ENCODE measurements at regions not wholly inside any gene's neighbourhood (a gene's known extent, or its start where the extent isn't known, plus 50 kb on each side); places are given as distances from the start of the nearest gene placed in this dataset.
"Not testable (repeated sequence)": the region's sequence is repeated elsewhere in the genome, so short reads cannot be mapped to it uniquely, and the experiment has no call there.

- H3K4me2 ChIP-seq (replicated peaks; ENCODE audit: extremely low read depth, low read length, poor library complexity, severe bottlenecking), result no peak overlapping the region
- H3K4me3 ChIP-seq (replicated peaks in 1 of 3; ENCODE audit: low read depth in 2 of 3, low read length in 3 of 3), result no peak overlapping the region
- no peaks in the 10 kb centered on the region for H3K9me3 ChIP-seq (replicated peaks in 1 of 2; ENCODE audit: control insufficient read depth in 1 of 2, insufficient read depth in 1 of 2, low read length in 2 of 2)
- H3K9ac ChIP-seq (ENCODE audit: insufficient read depth, low read length, poor library complexity, severe bottlenecking), result no peak overlapping the region
- H3K27ac Mint-ChIP-seq, result no peak overlapping the region
- no peak overlapping the region for H2AFZ ChIP-seq (ENCODE audit: insufficient read depth, low read depth, low read length, poor library complexity, severe bottlenecking)
- no peak overlapping the region for H3K27ac ChIP-seq (ENCODE audit: low read depth in 1 of 2, low read length in 2 of 2)
- H3K79me2 ChIP-seq (ENCODE audit: insufficient read depth, low read length), result no peaks in the 10 kb centered on the region
- intact Hi-C loops (cut with micrococcal nuclease), result no loop called here
- TF ChIP-seq CTCF (IDR thresholded peaks at IDR 0.05), result no peak
- WGBS (ENCODE audit: insufficient coverage), result 80% methylated on average over 1 of the region's 2 CpGs
- H3K27me3 Mint-ChIP-seq (ENCODE audit: low read depth in 3 of 3), result peaks cover 0 to 6% (median 1%) of the 10 kb centered on the region in 3 donors
- no peaks in the 10 kb centered on the region for H3K36me3 Mint-ChIP-seq
- H4K20me1 ChIP-seq (ENCODE audit: insufficient read depth, low read length), result no peaks in the 10 kb centered on the region
- H3K27me3 ChIP-seq (ENCODE audit: control insufficient read depth in 2 of 2, insufficient read depth in 2 of 2, low read length in 2 of 2), result no peaks in the 10 kb centered on the region
- H3K36me3 ChIP-seq (replicated peaks in 1 of 2; ENCODE audit: control insufficient read depth in 1 of 2, insufficient read depth in 2 of 2, low read length in 2 of 2), result no peaks in the 10 kb centered on the region
- peaks cover 4 to 9% of the 10 kb centered on the region in 2 donors for H3K4me1 ChIP-seq (ENCODE audit: control insufficient read depth in 1 of 2, insufficient read depth in 2 of 2, low read length in 2 of 2)
- H3K4me1 Mint-ChIP-seq, result peaks cover 13% of the 10 kb centered on the region
- DNase-seq, result no peak
- no peak overlapping the region for H3K4me3 Mint-ChIP-seq
- peaks cover 0 to 5% (median 0%) of the 10 kb centered on the region in 7 donors for H3K9me3 Mint-ChIP-seq
Measured at GRCh38 chr4:82241534-82241933, 132.3 kb downstream of the HNRNPD start.

GRCh38 chr4:82240410-82240809, 133.4 kb downstream of the HNRNPD start:
- H3K27ac ChIP-seq (ENCODE audit: low read depth in 1 of 2, low read length in 2 of 2), result no peak overlapping the region
- Mint-ChIP-seq H3K4me1 (peaks cover 9% of the 10 kb centered on the region), H3K27ac (no peak overlapping the region), H3K36me3 (no peaks in the 10 kb centered on the region), H3K4me3 (no peak overlapping the region), H3K9me3 (peaks cover 0 to 5% (median 0%) of the 10 kb centered on the region in 7 donors), H3K27me3 (ENCODE audit: low read depth in 3 of 3) (peaks cover 0 to 6% (median 1%) of the 10 kb centered on the region in 3 donors)
- H3K4me2 ChIP-seq (replicated peaks; ENCODE audit: extremely low read depth, low read length, poor library complexity, severe bottlenecking), result no peak overlapping the region
- TF ChIP-seq CTCF (IDR thresholded peaks at IDR 0.05), result no peak
- DNase-seq, result no peak
- H3K27me3 ChIP-seq (ENCODE audit: control insufficient read depth in 2 of 2, insufficient read depth in 2 of 2, low read length in 2 of 2), result no peaks in the 10 kb centered on the region
- no peak overlapping the region for H3K9ac ChIP-seq (ENCODE audit: insufficient read depth, low read length, poor library complexity, severe bottlenecking)
- no peaks in the 10 kb centered on the region for H3K36me3 ChIP-seq (replicated peaks in 1 of 2; ENCODE audit: control insufficient read depth in 1 of 2, insufficient read depth in 2 of 2, low read length in 2 of 2)
- H3K4me1 ChIP-seq (ENCODE audit: control insufficient read depth in 1 of 2, insufficient read depth in 2 of 2, low read length in 2 of 2), result peaks cover 4 to 9% of the 10 kb centered on the region in 2 donors
- intact Hi-C loops (cut with micrococcal nuclease), result no loop called here
- H3K9me3 ChIP-seq (replicated peaks in 1 of 2; ENCODE audit: control insufficient read depth in 1 of 2, insufficient read depth in 1 of 2, low read length in 2 of 2), result no peaks in the 10 kb centered on the region
- H4K20me1 ChIP-seq (ENCODE audit: insufficient read depth, low read length), result no peaks in the 10 kb centered on the region
- WGBS (ENCODE audit: insufficient coverage), result 98% methylated on average over 6 of the region's 7 CpGs
- no peaks in the 10 kb centered on the region for H3K79me2 ChIP-seq (ENCODE audit: insufficient read depth, low read length)
- no peak overlapping the region for H3K4me3 ChIP-seq (replicated peaks in 1 of 3; ENCODE audit: low read depth in 2 of 3, low read length in 3 of 3)
- no peak overlapping the region for H2AFZ ChIP-seq (ENCODE audit: insufficient read depth, low read depth, low read length, poor library complexity, severe bottlenecking)

- H3K27me3 Mint-ChIP-seq (ENCODE audit: low read depth in 3 of 3); H3K4me2 ChIP-seq (replicated peaks; ENCODE audit: extremely low read depth, low read length, poor library complexity, severe bottlenecking); H3K36me3 Mint-ChIP-seq; H3K27me3 ChIP-seq (ENCODE audit: control insufficient read depth in 2 of 2, insufficient read depth in 2 of 2, low read length in 2 of 2); H3K4me1 ChIP-seq (ENCODE audit: control insufficient read depth in 1 of 2, insufficient read depth in 2 of 2, low read length in 2 of 2); H4K20me1 ChIP-seq (ENCODE audit: insufficient read depth, low read length); H2AFZ ChIP-seq (ENCODE audit: insufficient read depth, low read depth, low read length, poor library complexity, severe bottlenecking); H3K36me3 ChIP-seq (replicated peaks in 1 of 2; ENCODE audit: control insufficient read depth in 1 of 2, insufficient read depth in 2 of 2, low read length in 2 of 2); H3K9me3 ChIP-seq (replicated peaks in 1 of 2; ENCODE audit: control insufficient read depth in 1 of 2, insufficient read depth in 1 of 2, low read length in 2 of 2); H3K4me3 Mint-ChIP-seq; H3K27ac ChIP-seq (ENCODE audit: low read depth in 1 of 2, low read length in 2 of 2); intact Hi-C loops (cut with micrococcal nuclease); DNase-seq; H3K79me2 ChIP-seq (ENCODE audit: insufficient read depth, low read length); H3K4me1 Mint-ChIP-seq; H3K4me3 ChIP-seq (replicated peaks in 1 of 3; ENCODE audit: low read depth in 2 of 3, low read length in 3 of 3); H3K9me3 Mint-ChIP-seq; H3K27ac Mint-ChIP-seq; H3K9ac ChIP-seq (ENCODE audit: insufficient read depth, low read length, poor library complexity, severe bottlenecking): not testable (repeated sequence)
- no CpG with 5 or more reads among the region's 1 CpG for WGBS (ENCODE audit: insufficient coverage)
Measured at GRCh38 chr4:82237142-82237541, 136.6 kb downstream of the HNRNPD start.

All from CD14-positive monocyte (primary cell).